HG02588 (cell line): ENCODE measurements at regions not wholly inside any gene's neighbourhood (a gene's known extent, or its start where the extent isn't known, plus 50 kb on each side); places are given as distances from the start of the nearest gene placed in this dataset.

Experiments used
- ATAC-seq: cut with Tn5 transposase; IDR thresholded peaks from one replicate; pipeline ENCODE4 v1.9.1; 2021; ENCODE audit warnings: mild to moderate bottlenecking, moderate library complexity; ENCODE audit not compliant: unreplicated experiment

- ATAC-seq, result no peak
Measured at GRCh38 chr5:54695198-54695966, 177.8 kb downstream of the SNX18 start.

GRCh38 chr5:54693936-54694657 is 176.5 kb downstream of the SNX18 start:
- no peak for ATAC-seq

DNA sequence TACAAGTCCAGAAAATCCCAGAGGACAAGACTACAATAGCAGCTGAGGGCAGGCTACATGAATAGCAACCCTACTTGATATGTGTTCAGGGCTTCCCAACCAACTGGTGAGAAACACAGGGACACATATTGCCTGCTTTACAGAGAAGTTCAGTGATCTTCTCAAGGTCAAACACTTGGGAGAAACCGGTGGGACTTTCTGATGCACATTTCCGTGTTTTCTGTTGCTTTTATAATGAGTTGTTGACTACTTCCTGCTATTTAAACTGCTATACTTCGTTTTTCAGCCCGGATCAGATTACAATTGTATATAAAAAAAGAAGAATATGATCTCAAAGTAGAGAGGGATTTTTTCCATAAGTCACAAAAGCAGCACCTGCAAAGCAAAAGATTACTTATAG is 175.1 kb downstream of the SNX18 start:
- no peak for ATAC-seq

- no peak for ATAC-seq
Measured at GRCh38 chr5:54691656-54692055, 174.1 kb downstream of the SNX18 start.

GRCh38 chr5:54689411-54690251 is 172.1 kb downstream of the SNX18 start:
- ATAC-seq, result no peak

DNA sequence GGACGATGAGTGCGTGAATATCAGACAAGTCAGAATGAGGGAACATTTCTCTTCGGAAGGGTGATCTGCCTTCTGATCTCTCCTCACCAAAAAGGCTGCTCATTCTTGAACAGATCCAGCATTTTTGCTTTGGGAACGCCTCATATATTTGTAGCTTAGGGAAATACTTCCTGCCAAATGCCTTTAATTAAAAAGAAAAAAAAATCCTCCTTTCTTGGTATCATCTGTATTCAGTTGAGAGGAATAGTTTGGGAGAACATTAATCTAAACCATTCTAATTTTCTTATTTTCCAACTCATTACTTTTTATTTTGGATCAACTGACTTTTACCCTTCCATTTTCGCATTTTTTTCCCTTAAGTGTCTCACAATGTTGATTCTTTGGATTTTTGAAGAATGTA is 163.4 kb downstream of the SNX18 start:
- ATAC-seq, result no peak

- ATAC-seq, result no peak
Measured at GRCh38 chr5:54679686-54680085, 162.1 kb downstream of the SNX18 start.

- ATAC-seq, result no peak
Measured at GRCh38 chr5:54678737-54679136, 161.2 kb downstream of the SNX18 start.

GRCh38 chr5:54676481-54677340 is 159.2 kb downstream of the SNX18 start:
- no peak for ATAC-seq

DNA sequence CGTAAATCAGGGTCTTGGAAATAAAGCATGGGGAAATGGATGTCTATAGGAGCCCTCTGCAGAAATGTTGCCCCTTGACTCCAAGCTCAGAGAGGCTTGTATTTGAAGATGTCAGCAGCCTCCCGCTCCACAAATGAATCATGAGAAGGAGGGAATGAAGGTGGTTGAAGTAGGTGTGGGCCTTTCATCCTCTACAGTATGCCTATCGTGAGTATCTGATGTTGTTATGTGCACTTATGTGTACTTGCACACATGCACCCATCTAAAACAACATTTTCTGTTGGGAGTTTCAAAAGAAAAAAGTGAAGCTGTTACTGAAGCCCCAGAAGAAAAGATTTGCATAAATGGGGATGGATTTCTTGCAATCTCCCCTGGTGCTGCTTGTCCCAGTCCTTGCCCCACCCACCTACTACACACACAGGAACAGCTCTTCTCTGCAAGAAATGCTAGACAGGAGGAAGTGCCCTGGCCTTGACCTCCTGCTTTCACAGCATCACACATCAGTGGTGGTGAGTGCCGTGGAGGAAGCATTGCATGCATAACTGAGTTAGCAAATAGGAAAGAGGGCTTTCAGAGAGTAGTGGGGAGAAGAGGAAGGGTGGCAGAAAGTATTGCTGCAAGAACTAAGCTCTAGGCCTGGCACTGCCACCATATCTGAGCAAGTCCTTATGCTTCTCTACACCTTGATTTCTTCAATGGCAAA is 156.1 kb downstream of the SNX18 start:
- no peak for ATAC-seq

DNA sequence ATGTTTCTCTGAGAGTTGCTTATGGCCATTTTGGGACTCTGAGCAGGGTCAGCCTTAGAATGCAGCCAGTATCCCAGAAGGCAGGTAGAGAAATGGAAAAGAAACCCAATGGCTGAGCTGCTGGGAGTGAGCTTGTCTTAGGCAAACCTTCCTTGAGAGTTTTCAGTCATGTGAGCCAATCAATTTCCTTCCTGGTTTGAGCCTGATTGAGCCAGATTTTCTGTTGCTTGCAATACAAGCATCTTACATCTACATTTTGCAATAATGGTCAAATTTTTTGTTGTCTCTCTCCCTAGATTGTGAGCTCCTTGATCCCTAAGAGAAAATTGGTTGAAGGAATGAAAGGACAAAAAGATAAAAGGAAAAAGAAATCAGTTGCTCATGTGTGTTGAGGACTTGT is 155.3 kb downstream of the SNX18 start:
- ATAC-seq, result no peak

GRCh38 chr5:54671681-54672080 is 154.1 kb downstream of the SNX18 start:
- no peak for ATAC-seq

DNA sequence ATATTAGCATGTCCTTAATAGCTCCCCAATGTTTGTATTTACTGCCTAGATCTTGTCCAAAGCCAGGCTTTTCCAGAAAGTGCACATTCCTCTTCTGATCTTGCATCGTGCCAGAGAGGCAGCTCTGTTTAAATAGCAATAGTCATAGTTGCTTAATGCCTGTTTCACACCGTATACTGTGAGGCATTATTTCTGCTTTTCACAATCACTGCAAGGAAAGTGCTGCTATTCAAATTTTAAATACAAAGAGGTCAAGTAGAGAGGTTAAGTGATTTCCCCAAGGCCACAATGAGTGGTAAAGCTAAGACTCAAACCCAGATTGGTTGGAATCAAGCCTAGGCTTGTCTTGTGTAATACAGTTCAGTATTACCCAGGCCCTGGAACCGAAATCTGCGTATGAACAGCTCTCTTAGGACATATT is 153.6 kb downstream of the SNX18 start:
- ATAC-seq, result peak; percentile 53

GRCh38 chr5:54670281-54670680 is 152.7 kb downstream of the SNX18 start:
- ATAC-seq, result no peak

GRCh38 chr5:54669845-54670244 is 152.3 kb downstream of the SNX18 start:
- no peak for ATAC-seq

DNA sequence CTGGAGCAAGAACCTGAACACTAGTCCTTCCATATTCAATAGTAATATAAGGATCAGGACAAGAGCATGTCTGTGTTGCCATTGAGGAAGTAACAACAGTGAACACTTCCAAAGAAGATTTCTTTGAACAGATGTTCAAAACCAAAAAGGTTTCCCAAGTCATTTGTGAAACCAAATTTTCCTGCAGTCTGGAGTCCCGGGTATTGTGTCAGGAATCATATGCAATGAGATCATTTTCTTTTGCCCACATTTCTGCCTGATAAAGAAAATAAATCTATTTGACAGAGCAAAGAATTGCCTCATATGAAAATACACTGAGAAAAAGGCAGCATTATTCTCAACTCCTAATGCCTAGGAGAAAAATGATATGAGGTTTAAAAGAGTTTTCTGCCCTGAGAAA is 151.7 kb downstream of the SNX18 start:
- no peak for ATAC-seq

- ATAC-seq, result no peak
Measured at GRCh38 chr5:54668096-54668495, 150.5 kb downstream of the SNX18 start.

DNA sequence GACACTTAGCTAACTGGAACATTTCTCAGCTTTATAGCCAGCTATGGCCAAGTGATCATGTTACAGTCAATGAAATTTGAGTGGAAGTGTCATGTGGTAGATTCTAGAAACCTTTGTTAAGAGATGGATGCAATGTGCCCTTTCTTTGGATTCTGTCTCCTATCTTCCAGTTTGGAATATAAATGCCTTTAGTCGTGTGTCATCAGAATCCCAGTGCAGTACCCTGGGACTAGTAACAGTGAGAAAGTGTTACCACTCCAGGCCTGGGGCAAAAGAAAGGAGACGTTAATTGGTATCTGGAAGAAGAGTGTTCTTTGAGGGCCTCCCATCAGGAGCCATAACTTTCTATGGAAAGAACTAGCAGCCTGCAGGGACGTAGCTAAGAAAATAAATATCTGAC is 149.6 kb downstream of the SNX18 start:
- ATAC-seq, result no peak

DNA sequence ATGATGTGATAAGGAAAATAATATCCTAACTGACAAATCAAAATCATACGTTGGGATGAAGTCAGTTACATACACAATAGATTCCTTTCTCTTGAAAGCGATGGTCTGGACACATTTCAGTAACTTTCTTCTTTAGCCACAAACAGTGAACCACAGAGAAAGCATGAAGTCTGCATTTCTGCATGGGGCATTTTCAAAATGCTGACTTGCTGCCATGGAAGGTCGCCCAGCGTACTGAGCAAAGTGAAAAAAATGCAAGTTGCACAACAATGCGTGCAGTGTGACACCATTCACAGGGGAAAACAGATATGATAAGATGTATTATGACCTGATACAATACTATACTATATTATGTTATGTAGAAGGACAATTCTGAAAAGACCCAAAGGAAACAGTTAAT is 146.3 kb downstream of the SNX18 start:
- ATAC-seq, result no peak

DNA sequence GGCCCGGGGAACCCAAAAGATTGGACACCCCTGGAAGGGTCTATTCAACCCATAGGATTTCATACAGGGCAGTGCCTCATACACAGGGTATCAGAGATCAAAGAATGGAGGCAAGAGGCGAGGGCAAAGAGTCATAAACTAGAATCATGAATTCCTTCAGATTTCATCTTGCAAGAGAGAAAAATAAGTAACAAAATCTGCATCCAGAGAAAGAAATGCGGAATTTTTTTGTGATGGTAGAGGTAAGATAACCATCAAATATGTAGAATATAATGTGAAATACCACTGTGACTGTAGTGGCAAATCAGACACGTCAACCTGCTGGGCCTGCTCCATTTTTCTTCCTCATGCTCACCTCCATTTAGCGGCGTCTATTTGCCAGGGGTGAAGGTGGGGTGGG is 143.6 kb downstream of the SNX18 start:
- ATAC-seq, result no peak
